GM13976 (cell line): ENCODE measurements at regions not wholly inside any gene's neighbourhood (a gene's known extent, or its start where the extent isn't known, plus 50 kb on each side); places are given as distances from the start of the nearest gene placed in this dataset.

Experiments used
- DNase-seq: peaks from one replicate; pipeline ENCODE4 v3.0.0; 2012; ENCODE audit warnings: low spot score
- CTCF ChIP-seq: IDR thresholded peaks from 2 replicates; pipeline ENCODE4 v1.5.1; 2012; ENCODE audit warnings: borderline replicate concordance, mild to moderate bottlenecking; ENCODE audit not compliant: insufficient read depth; ENCODE audit errors: extremely low read depth, missing control alignments, control extremely low read depth
- in situ Hi-C: fragments of 300-500 bp; cut with MboI; formaldehyde crosslinking; loops from one replicate; pipeline ENCODE4 v1.12.0; 2022; ENCODE audit warnings: low sequenced_read_pairs, mixed read lengths, inconsistent platforms; ENCODE audit not compliant: unreplicated experiment

- in situ Hi-C loops = no loop called here
- TF ChIP-seq CTCF = no peak
- DNase-seq = no peak
Measured at GRCh38 chr16:79703066-79703465, 102.5 kb upstream of the MAF start.

- TF ChIP-seq CTCF = no peak
- no peak for DNase-seq
- in situ Hi-C loops = no loop called here
Measured at GRCh38 chr16:79698341-79698753, 97.8 kb upstream of the MAF start.

GRCh38 chr16:79697562-79698112, 97.1 kb upstream of the MAF start:
- in situ Hi-C loops = no loop called here
- TF ChIP-seq CTCF = no peak
- no peak for DNase-seq

GRCh38 chr16:79691007-79691406, 90.5 kb upstream of the MAF start:
- in situ Hi-C loops = no loop called here
- TF ChIP-seq CTCF = no peak
- no peak for DNase-seq

GRCh38 chr16:79690159-79690558, 89.6 kb upstream of the MAF start:
- DNase-seq = no peak
- in situ Hi-C loops = no loop called here
- TF ChIP-seq CTCF = no peak

GRCh38 chr16:79687249-79688130, 87.0 kb upstream of the MAF start:
- no peak for TF ChIP-seq CTCF
- in situ Hi-C loops = no loop called here
- DNase-seq = no peak

GRCh38 chr16:79685871-79686270, 85.3 kb upstream of the MAF start:
- DNase-seq = no peak
- no peak for TF ChIP-seq CTCF
- in situ Hi-C loops = no loop called here
